Posterior vena cava (tissue), 2 donors: ENCODE measurements at regions not wholly inside any gene's neighbourhood (a gene's known extent, or its start where the extent isn't known, plus 50 kb on each side); places are given as distances from the start of the nearest gene placed in this dataset.

Experiments used
- DNase-seq: peaks from one replicate; pipeline ENCODE4 v3.0.0-alpha.2; 2020; ENCODE audit warnings: low spot score
- intact Hi-C, 2 donors: fragments of 100-400 bp; cut with DNase I; formaldehyde crosslinking; loops; one replicate each; pipeline versions ENCODE4 v1.14.1 to v1.14.2; 2022 to 2023
- donor health status: DM: yes; HTN: yes; CAD: no.
- donor health status: DM: yes; HTN: yes; CAD: no.

- intact Hi-C loops: no loop called here
- no peak for DNase-seq
Measured at GRCh38 chr18:56257205-56257604, 381.2 kb downstream of the TXNL1 start.

- DNase-seq: no peak
- intact Hi-C loops: no loop called here
Measured at GRCh38 chr18:56256659-56257058, 381.7 kb downstream of the TXNL1 start.

- intact Hi-C loops: no loop called here
- no peak for DNase-seq
Measured at GRCh38 chr18:56255381-56255780, 383.0 kb downstream of the TXNL1 start.

GRCh38 chr18:56252456-56252855 is 385.9 kb downstream of the TXNL1 start:
- no peak for DNase-seq
- intact Hi-C loops: no loop called here

GRCh38 chr18:56248610-56249235 is 389.7 kb downstream of the TXNL1 start:
- intact Hi-C loops: no loop called here
- no peak for DNase-seq

GRCh38 chr18:56246916-56247315 is 391.5 kb downstream of the TXNL1 start:
- no peak for DNase-seq
- intact Hi-C loops: no loop called here

GRCh38 chr18:56245866-56246580 is 392.4 kb downstream of the TXNL1 start:
- DNase-seq: no peak
- intact Hi-C loops: no loop called here

GRCh38 chr18:56240405-56240804 is 398.0 kb downstream of the TXNL1 start:
- intact Hi-C loops: no loop called here
- DNase-seq: no peak

GRCh38 chr18:56238576-56238975 is 399.8 kb downstream of the TXNL1 start:
- intact Hi-C loops: no loop called here
- no peak for DNase-seq

GRCh38 chr18:56235481-56236013 is 402.8 kb downstream of the TXNL1 start:
- intact Hi-C loops: no loop called here
- DNase-seq: no peak

GRCh38 chr18:56235071-56235470 is 403.3 kb downstream of the TXNL1 start:
- intact Hi-C loops: no loop called here
- DNase-seq: no peak

GRCh38 chr18:56233595-56233994 is 404.8 kb downstream of the TXNL1 start:
- DNase-seq: no peak
- intact Hi-C loops: no loop called here

- intact Hi-C loops: no loop called here
- DNase-seq: no peak
Measured at GRCh38 chr18:56226025-56226424, 412.4 kb downstream of the TXNL1 start.

- DNase-seq: no peak
- intact Hi-C loops: no loop called here
Measured at GRCh38 chr18:56224669-56225561, 413.5 kb downstream of the TXNL1 start.

GRCh38 chr18:56221195-56222065 is 417.0 kb downstream of the TXNL1 start:
- no peak for DNase-seq
- intact Hi-C loops: no loop called here

GRCh38 chr18:56217406-56217805 is 421.0 kb downstream of the TXNL1 start:
- intact Hi-C loops: no loop called here
- no peak for DNase-seq

GRCh38 chr18:56214706-56215105 is 423.7 kb downstream of the TXNL1 start:
- intact Hi-C loops: no loop called here
- DNase-seq: no peak

- intact Hi-C loops: no loop called here
- DNase-seq: no peak
Measured at GRCh38 chr18:56210520-56210919, 427.9 kb downstream of the TXNL1 start.

GRCh38 chr18:56207989-56208388 is 430.4 kb downstream of the TXNL1 start:
- no peak for DNase-seq
- intact Hi-C loops: no loop called here
